KOPT-K1 (cell line): ENCODE measurements at regions not wholly inside any gene's neighbourhood (a gene's known extent, or its start where the extent isn't known, plus 50 kb on each side); places are given as distances from the start of the nearest gene placed in this dataset.

ENCODE experiments used
- H3K27ac ChIP-seq: fragments of 200-600 bp; sonication (generic); 2 replicates; pipeline ENCODE4 v1.5.1; 2016; ENCODE audit warnings: antibody characterized with exemption, mild to moderate bottlenecking, low read depth, low read length; ENCODE audit not compliant: poor library complexity, severe bottlenecking
- H3K36me3 ChIP-seq: fragments of 200-600 bp; sonication (generic); 2 replicates; pipeline ENCODE4 v1.5.1; 2017; ENCODE audit warnings: antibody characterized with exemption, mild to moderate bottlenecking, low read length, moderate library complexity; ENCODE audit not compliant: insufficient read depth
- H3K9me3 ChIP-seq: fragments of 200-600 bp; sonication (generic); 2 replicates; pipeline ENCODE4 v1.5.1; 2017; ENCODE audit warnings: antibody characterized with exemption, low read length, mild to moderate bottlenecking; ENCODE audit not compliant: insufficient read depth, poor library complexity, severe bottlenecking

- no peaks in the 10 kb centered on the region for H3K9me3 ChIP-seq
- H3K36me3 ChIP-seq = no peaks in the 10 kb centered on the region
- no peak overlapping the region for H3K27ac ChIP-seq
Measured at GRCh38 chr22:19626666-19627065, 87.6 kb upstream of the SEPTIN5 start.

- Histone ChIP-seq H3K36me3 (no peaks in the 10 kb centered on the region), H3K27ac (no peak overlapping the region), H3K9me3 (no peaks in the 10 kb centered on the region)
Measured at GRCh38 chr22:19628038-19628776, 86.1 kb upstream of the SEPTIN5 start.

- Histone ChIP-seq H3K36me3 (no peaks in the 10 kb centered on the region), H3K9me3 (no peaks in the 10 kb centered on the region), H3K27ac (no peak overlapping the region)
Measured at GRCh38 chr22:19629331-19629719, 85.0 kb upstream of the SEPTIN5 start.

- Histone ChIP-seq H3K27ac (no peak overlapping the region), H3K36me3 (no peaks in the 10 kb centered on the region), H3K9me3 (no peaks in the 10 kb centered on the region)
Measured at GRCh38 chr22:19629720-19630419, 84.4 kb upstream of the SEPTIN5 start.

GRCh38 chr22:19630614-19631013 is 83.7 kb upstream of the SEPTIN5 start:
- Histone ChIP-seq H3K9me3 (no peaks in the 10 kb centered on the region), H3K36me3 (no peaks in the 10 kb centered on the region), H3K27ac (no peak overlapping the region)

GRCh38 chr22:19631899-19632667 is 82.2 kb upstream of the SEPTIN5 start:
- Histone ChIP-seq H3K36me3 (no peaks in the 10 kb centered on the region), H3K9me3 (no peaks in the 10 kb centered on the region), H3K27ac (no peak overlapping the region)

GRCh38 chr22:19632668-19633148 is 81.6 kb upstream of the SEPTIN5 start:
- Histone ChIP-seq H3K36me3 (no peaks in the 10 kb centered on the region), H3K27ac (no peak overlapping the region), H3K9me3 (no peaks in the 10 kb centered on the region)

GRCh38 chr22:19634226-19634975 is 79.9 kb upstream of the SEPTIN5 start:
- H3K9me3 ChIP-seq = no peaks in the 10 kb centered on the region
- H3K36me3 ChIP-seq = no peaks in the 10 kb centered on the region
- H3K27ac ChIP-seq = no peak overlapping the region

GRCh38 chr22:19635644-19636043 is 78.7 kb upstream of the SEPTIN5 start:
- Histone ChIP-seq H3K36me3 (no peaks in the 10 kb centered on the region), H3K27ac (no peak overlapping the region), H3K9me3 (no peaks in the 10 kb centered on the region)

GRCh38 chr22:19636696-19637407 is 77.5 kb upstream of the SEPTIN5 start:
- no peaks in the 10 kb centered on the region for H3K9me3 ChIP-seq
- H3K27ac ChIP-seq = no peak overlapping the region
- H3K36me3 ChIP-seq = no peaks in the 10 kb centered on the region

- no peaks in the 10 kb centered on the region for H3K36me3 ChIP-seq
- H3K27ac ChIP-seq = no peak overlapping the region
- H3K9me3 ChIP-seq = no peaks in the 10 kb centered on the region
Measured at GRCh38 chr22:19637408-19638281, 76.7 kb upstream of the SEPTIN5 start.

GRCh38 chr22:19638282-19639015 is 75.9 kb upstream of the SEPTIN5 start:
- H3K36me3 ChIP-seq = no peaks in the 10 kb centered on the region
- H3K9me3 ChIP-seq = no peaks in the 10 kb centered on the region
- no peak overlapping the region for H3K27ac ChIP-seq

GRCh38 chr22:19639610-19640135 is 74.6 kb upstream of the SEPTIN5 start:
- Histone ChIP-seq H3K36me3 (no peaks in the 10 kb centered on the region), H3K27ac (no peak overlapping the region), H3K9me3 (no peaks in the 10 kb centered on the region)
